ENCODE measurements at regions not wholly inside any gene's neighbourhood (a gene's known extent, or its start where the extent isn't known, plus 50 kb on each side); places are given as distances from the start of the nearest gene placed in this dataset.

- Histone ChIP-seq H3K9ac (ENCODE audit: low read depth in 1 of 3, low read length in 3 of 3) (no peak overlapping the region), H3K4me1 (ENCODE audit: control insufficient read depth in 3 of 3, insufficient read depth in 3 of 3, low read length in 3 of 3) (no peaks in the 10 kb centered on the region), H3K36me3 (ENCODE audit: control insufficient read depth in 3 of 3, insufficient read depth in 3 of 3, low read length in 3 of 3) (no peaks in the 10 kb centered on the region), H3K27me3 (ENCODE audit: control insufficient read depth in 3 of 3, insufficient read depth in 3 of 3, low read length in 3 of 3) (peaks cover 3 to 37% (median 8%) of the 10 kb centered on the region in 3 donors), H3K27ac (ENCODE audit: low read depth, low read length) (no peak overlapping the region), H3K4me3 (ENCODE audit: low read length in 3 of 3) (no peak overlapping the region), H3K9me3 (ENCODE audit: control insufficient read depth in 3 of 3, low read length in 3 of 3) (no peaks in the 10 kb centered on the region)
Observed at GRCh38 chr13:111920932-111921705, 145.8 kb upstream of the SOX1 start.

GRCh38 chr13:111922086-111922485, 144.9 kb upstream of the SOX1 start:
- Histone ChIP-seq H3K9me3 (ENCODE audit: control insufficient read depth in 3 of 3, low read length in 3 of 3) (no peaks in the 10 kb centered on the region), H3K4me1 (ENCODE audit: control insufficient read depth in 3 of 3, insufficient read depth in 3 of 3, low read length in 3 of 3) (no peaks in the 10 kb centered on the region), H3K36me3 (ENCODE audit: control insufficient read depth in 3 of 3, insufficient read depth in 3 of 3, low read length in 3 of 3) (no peaks in the 10 kb centered on the region), H3K9ac (ENCODE audit: low read depth in 1 of 3, low read length in 3 of 3) (no peak overlapping the region), H3K27me3 (ENCODE audit: control insufficient read depth in 3 of 3, insufficient read depth in 3 of 3, low read length in 3 of 3) (peaks cover 3 to 42% (median 8%) of the 10 kb centered on the region in 3 donors), H3K4me3 (ENCODE audit: low read length in 3 of 3) (no peak overlapping the region), H3K27ac (ENCODE audit: low read depth, low read length) (no peak overlapping the region)

GRCh38 chr13:111923439-111923838, 143.5 kb upstream of the SOX1 start:
- H3K9ac ChIP-seq (ENCODE audit: low read depth in 1 of 3, low read length in 3 of 3), result no peak overlapping the region
- H3K9me3 ChIP-seq (ENCODE audit: control insufficient read depth in 3 of 3, low read length in 3 of 3), result no peaks in the 10 kb centered on the region
- H3K36me3 ChIP-seq (ENCODE audit: control insufficient read depth in 3 of 3, insufficient read depth in 3 of 3, low read length in 3 of 3), result no peaks in the 10 kb centered on the region
- H3K4me3 ChIP-seq (ENCODE audit: low read length in 3 of 3), result no peak overlapping the region
- no peaks in the 10 kb centered on the region for H3K4me1 ChIP-seq (ENCODE audit: control insufficient read depth in 3 of 3, insufficient read depth in 3 of 3, low read length in 3 of 3)
- H3K27ac ChIP-seq (ENCODE audit: low read depth, low read length), result no peak overlapping the region
- H3K27me3 ChIP-seq (ENCODE audit: control insufficient read depth in 3 of 3, insufficient read depth in 3 of 3, low read length in 3 of 3), result peaks cover 3 to 39% (median 8%) of the 10 kb centered on the region in 3 donors

- no peak overlapping the region for H3K4me3 ChIP-seq (ENCODE audit: low read length in 3 of 3)
- H3K9ac ChIP-seq (ENCODE audit: low read depth in 1 of 3, low read length in 3 of 3), result no peak overlapping the region
- H3K27ac ChIP-seq (ENCODE audit: low read depth, low read length), result no peak overlapping the region
- no peaks in the 10 kb centered on the region for H3K4me1 ChIP-seq (ENCODE audit: control insufficient read depth in 3 of 3, insufficient read depth in 3 of 3, low read length in 3 of 3)
- no peaks in the 10 kb centered on the region for H3K36me3 ChIP-seq (ENCODE audit: control insufficient read depth in 3 of 3, insufficient read depth in 3 of 3, low read length in 3 of 3)
- peaks cover 3 to 39% (median 8%) of the 10 kb centered on the region in 3 donors for H3K27me3 ChIP-seq (ENCODE audit: control insufficient read depth in 3 of 3, insufficient read depth in 3 of 3, low read length in 3 of 3)
- H3K9me3 ChIP-seq (ENCODE audit: control insufficient read depth in 3 of 3, low read length in 3 of 3), result no peaks in the 10 kb centered on the region
Observed at GRCh38 chr13:111923991-111924677, 142.8 kb upstream of the SOX1 start.

- Histone ChIP-seq H3K36me3 (ENCODE audit: control insufficient read depth in 3 of 3, insufficient read depth in 3 of 3, low read length in 3 of 3) (no peaks in the 10 kb centered on the region), H3K27ac (ENCODE audit: low read depth, low read length) (no peak overlapping the region), H3K9me3 (ENCODE audit: control insufficient read depth in 3 of 3, low read length in 3 of 3) (no peaks in the 10 kb centered on the region), H3K4me3 (ENCODE audit: low read length in 3 of 3) (no peak overlapping the region), H3K4me1 (ENCODE audit: control insufficient read depth in 3 of 3, insufficient read depth in 3 of 3, low read length in 3 of 3) (no peaks in the 10 kb centered on the region), H3K27me3 (ENCODE audit: control insufficient read depth in 3 of 3, insufficient read depth in 3 of 3, low read length in 3 of 3) (peaks cover 3 to 38% (median 8%) of the 10 kb centered on the region in 3 donors), H3K9ac (ENCODE audit: low read depth in 1 of 3, low read length in 3 of 3) (no peak overlapping the region)
Observed at GRCh38 chr13:111924678-111925075, 142.3 kb upstream of the SOX1 start.

GRCh38 chr13:111925146-111925875, 141.6 kb upstream of the SOX1 start:
- Histone ChIP-seq H3K9ac (ENCODE audit: low read depth in 1 of 3, low read length in 3 of 3) (no peak overlapping the region), H3K27ac (ENCODE audit: low read depth, low read length) (no peak overlapping the region), H3K27me3 (ENCODE audit: control insufficient read depth in 3 of 3, insufficient read depth in 3 of 3, low read length in 3 of 3) (peaks cover 3 to 32% (median 8%) of the 10 kb centered on the region in 3 donors), H3K4me3 (ENCODE audit: low read length in 3 of 3) (no peak overlapping the region), H3K4me1 (ENCODE audit: control insufficient read depth in 3 of 3, insufficient read depth in 3 of 3, low read length in 3 of 3) (no peaks in the 10 kb centered on the region), H3K9me3 (ENCODE audit: control insufficient read depth in 3 of 3, low read length in 3 of 3) (no peaks in the 10 kb centered on the region), H3K36me3 (ENCODE audit: control insufficient read depth in 3 of 3, insufficient read depth in 3 of 3, low read length in 3 of 3) (no peaks in the 10 kb centered on the region)

- Histone ChIP-seq H3K4me3 (ENCODE audit: low read length in 3 of 3) (no peak overlapping the region), H3K27ac (ENCODE audit: low read depth, low read length) (no peak overlapping the region), H3K27me3 (ENCODE audit: control insufficient read depth in 3 of 3, insufficient read depth in 3 of 3, low read length in 3 of 3) (peaks cover 2 to 20% (median 8%) of the 10 kb centered on the region in 3 donors), H3K36me3 (ENCODE audit: control insufficient read depth in 3 of 3, insufficient read depth in 3 of 3, low read length in 3 of 3) (no peaks in the 10 kb centered on the region), H3K9ac (ENCODE audit: low read depth in 1 of 3, low read length in 3 of 3) (no peak overlapping the region), H3K4me1 (ENCODE audit: control insufficient read depth in 3 of 3, insufficient read depth in 3 of 3, low read length in 3 of 3) (no peaks in the 10 kb centered on the region), H3K9me3 (ENCODE audit: control insufficient read depth in 3 of 3, low read length in 3 of 3) (no peaks in the 10 kb centered on the region)
Observed at GRCh38 chr13:111926501-111927180, 140.3 kb upstream of the SOX1 start.

- H3K27ac ChIP-seq (ENCODE audit: low read depth, low read length), result no peak overlapping the region
- peaks cover 0 to 18% (median 8%) of the 10 kb centered on the region in 3 donors for H3K27me3 ChIP-seq (ENCODE audit: control insufficient read depth in 3 of 3, insufficient read depth in 3 of 3, low read length in 3 of 3)
- H3K9ac ChIP-seq (ENCODE audit: low read depth in 1 of 3, low read length in 3 of 3), result no peak overlapping the region
- no peak overlapping the region for H3K4me3 ChIP-seq (ENCODE audit: low read length in 3 of 3)
- H3K36me3 ChIP-seq (ENCODE audit: control insufficient read depth in 3 of 3, insufficient read depth in 3 of 3, low read length in 3 of 3), result no peaks in the 10 kb centered on the region
- H3K9me3 ChIP-seq (ENCODE audit: control insufficient read depth in 3 of 3, low read length in 3 of 3), result no peaks in the 10 kb centered on the region
- H3K4me1 ChIP-seq (ENCODE audit: control insufficient read depth in 3 of 3, insufficient read depth in 3 of 3, low read length in 3 of 3), result no peaks in the 10 kb centered on the region
Observed at GRCh38 chr13:111927181-111927540, 139.8 kb upstream of the SOX1 start.

GRCh38 chr13:111929036-111929616, 137.8 kb upstream of the SOX1 start:
- Histone ChIP-seq H3K27ac (ENCODE audit: low read depth, low read length) (no peak overlapping the region), H3K4me3 (ENCODE audit: low read length in 3 of 3) (no peak overlapping the region), H3K9ac (ENCODE audit: low read depth in 1 of 3, low read length in 3 of 3) (no peak overlapping the region), H3K27me3 (ENCODE audit: control insufficient read depth in 3 of 3, insufficient read depth in 3 of 3, low read length in 3 of 3) (peaks cover 0 to 4% (median 3%) of the 10 kb centered on the region in 3 donors), H3K36me3 (ENCODE audit: control insufficient read depth in 3 of 3, insufficient read depth in 3 of 3, low read length in 3 of 3) (no peaks in the 10 kb centered on the region), H3K4me1 (ENCODE audit: control insufficient read depth in 3 of 3, insufficient read depth in 3 of 3, low read length in 3 of 3) (no peaks in the 10 kb centered on the region), H3K9me3 (ENCODE audit: control insufficient read depth in 3 of 3, low read length in 3 of 3) (peaks cover 0 to 4% (median 0%) of the 10 kb centered on the region in 3 donors)

All from skeletal muscle tissue (tissue), 3 donors.